HepG2 (cell line): ENCODE measurements at regions not wholly inside any gene's neighbourhood (a gene's known extent, or its start where the extent isn't known, plus 50 kb on each side); places are given as distances from the start of the nearest gene placed in this dataset.

Experiments used
- FOXO1 ChIP-seq: sonication (generic); formaldehyde crosslinking; IDR thresholded peaks from 2 replicates; pipeline ENCODE4 v1.4.0; 2020; ENCODE audit warnings: missing genetic modification reagents
- HNF4G ChIP-seq, 2 experiments: sonication (generic) in 1 of 2; formaldehyde crosslinking in 1 of 2; IDR thresholded peaks; 2 replicates each; pipeline versions ENCODE4 v1.4.0 to v1.6.1; 2011 to 2020; ENCODE audit warnings: borderline replicate concordance in 2 of 2, low read depth in 2 of 2, mild to moderate bottlenecking in 2 of 2, low read length in 1 of 2, missing genetic modification reagents in 1 of 2, moderate library complexity in 1 of 2
- MIXL1 ChIP-seq: IDR thresholded peaks from 2 replicates; pipeline ENCODE4 v1.6.1; 2016
- PHF8 ChIP-seq: sonication (generic); formaldehyde crosslinking; IDR thresholded peaks from 2 replicates; pipeline ENCODE4 v1.5.0; 2020; ENCODE audit warnings: missing genetic modification reagents
- POGZ ChIP-seq: sonication (generic); formaldehyde crosslinking; IDR thresholded peaks from 2 replicates; pipeline ENCODE4 v1.4.0; 2020; ENCODE audit warnings: mild to moderate bottlenecking, missing genetic modification reagents
- SALL2 ChIP-seq: sonication (generic); formaldehyde crosslinking; IDR thresholded peaks from 2 replicates; pipeline ENCODE4 v1.8.1; 2023; ENCODE audit warnings: mild to moderate bottlenecking, missing genetic modification reagents, inconsistent platforms
- SOX6 ChIP-seq, 2 experiments: fragments of 450-650 bp in 1 of 2; sonication (generic) in 1 of 2; formaldehyde crosslinking in 1 of 2; IDR thresholded peaks; 2 replicates each; pipeline versions ENCODE4 v1.4.0 to v1.6.1; 2017 to 2020; ENCODE audit warnings: antibody characterized with exemption in 1 of 2, mild to moderate bottlenecking in 1 of 2, missing genetic modification reagents in 1 of 2
- TARDBP ChIP-seq: sonication (generic); formaldehyde crosslinking; IDR thresholded peaks from 2 replicates; pipeline ENCODE4 v1.8.0; 2022; ENCODE audit warnings: mild to moderate bottlenecking, missing genetic modification reagents
- ZFP82 ChIP-seq: sonication (generic); formaldehyde crosslinking; IDR thresholded peaks from 2 replicates; pipeline ENCODE4 v1.5.1; 2020; ENCODE audit warnings: mild to moderate bottlenecking, missing genetic modification reagents, borderline replicate concordance
- ZMYM4 ChIP-seq: sonication (generic); formaldehyde crosslinking; IDR thresholded peaks from 2 replicates; pipeline ENCODE4 v1.8.1; 2023; ENCODE audit warnings: mild to moderate bottlenecking, missing genetic modification reagents
- ZNF12 ChIP-seq: sonication (generic); formaldehyde crosslinking; IDR thresholded peaks from 2 replicates; pipeline ENCODE4 v1.5.0; 2020; ENCODE audit warnings: missing genetic modification reagents
- ZNF121 ChIP-seq: sonication (generic); formaldehyde crosslinking; IDR thresholded peaks from 2 replicates; pipeline ENCODE4 v1.5.0; 2020; ENCODE audit warnings: mild to moderate bottlenecking, missing genetic modification reagents
- ZNF282 ChIP-seq: fragments of 450-650 bp; IDR thresholded peaks from 2 replicates; pipeline ENCODE4 v1.6.1; 2018; ENCODE audit not compliant: partially characterized antibody
- ZNF292 ChIP-seq: sonication (generic); formaldehyde crosslinking; IDR thresholded peaks from 2 replicates; pipeline ENCODE4 v1.8.1; 2022; ENCODE audit warnings: mild to moderate bottlenecking, low read depth, missing genetic modification reagents, borderline replicate concordance
- ZNF614 ChIP-seq: IDR thresholded peaks from 2 replicates; pipeline ENCODE4 v1.6.1; 2018; ENCODE audit warnings: missing biosample characterization, missing genetic modification reagents, inconsistent platforms, borderline replicate concordance
- ZNF644 ChIP-seq: IDR thresholded peaks from 2 replicates; pipeline ENCODE4 v1.6.1; 2016; ENCODE audit warnings: low read depth
- ZNF713 ChIP-seq: sonication (generic); formaldehyde crosslinking; IDR thresholded peaks from 2 replicates; pipeline ENCODE4 v1.4.0; 2020; ENCODE audit warnings: mild to moderate bottlenecking, missing genetic modification reagents
- TF ChIP-seq, protein P1 (sequence below): sonication (generic); formaldehyde crosslinking; conservative IDR thresholded peaks from 2 replicates; pipeline ENCODE4 v1.4.0; 2020; ENCODE audit warnings: mild to moderate bottlenecking, missing genetic modification reagents, moderate library complexity
- TF ChIP-seq, protein P2 (sequence below): sonication (generic); formaldehyde crosslinking; IDR thresholded peaks from 2 replicates; pipeline ENCODE4 v1.4.0; 2020; ENCODE audit warnings: mild to moderate bottlenecking, missing genetic modification reagents
- TF ChIP-seq, protein P3 (sequence below): sonication (generic); formaldehyde crosslinking; IDR thresholded peaks from 2 replicates; pipeline ENCODE4 v1.4.0; 2020; ENCODE audit warnings: missing genetic modification reagents

- TF ChIP-seq, protein P1, sequence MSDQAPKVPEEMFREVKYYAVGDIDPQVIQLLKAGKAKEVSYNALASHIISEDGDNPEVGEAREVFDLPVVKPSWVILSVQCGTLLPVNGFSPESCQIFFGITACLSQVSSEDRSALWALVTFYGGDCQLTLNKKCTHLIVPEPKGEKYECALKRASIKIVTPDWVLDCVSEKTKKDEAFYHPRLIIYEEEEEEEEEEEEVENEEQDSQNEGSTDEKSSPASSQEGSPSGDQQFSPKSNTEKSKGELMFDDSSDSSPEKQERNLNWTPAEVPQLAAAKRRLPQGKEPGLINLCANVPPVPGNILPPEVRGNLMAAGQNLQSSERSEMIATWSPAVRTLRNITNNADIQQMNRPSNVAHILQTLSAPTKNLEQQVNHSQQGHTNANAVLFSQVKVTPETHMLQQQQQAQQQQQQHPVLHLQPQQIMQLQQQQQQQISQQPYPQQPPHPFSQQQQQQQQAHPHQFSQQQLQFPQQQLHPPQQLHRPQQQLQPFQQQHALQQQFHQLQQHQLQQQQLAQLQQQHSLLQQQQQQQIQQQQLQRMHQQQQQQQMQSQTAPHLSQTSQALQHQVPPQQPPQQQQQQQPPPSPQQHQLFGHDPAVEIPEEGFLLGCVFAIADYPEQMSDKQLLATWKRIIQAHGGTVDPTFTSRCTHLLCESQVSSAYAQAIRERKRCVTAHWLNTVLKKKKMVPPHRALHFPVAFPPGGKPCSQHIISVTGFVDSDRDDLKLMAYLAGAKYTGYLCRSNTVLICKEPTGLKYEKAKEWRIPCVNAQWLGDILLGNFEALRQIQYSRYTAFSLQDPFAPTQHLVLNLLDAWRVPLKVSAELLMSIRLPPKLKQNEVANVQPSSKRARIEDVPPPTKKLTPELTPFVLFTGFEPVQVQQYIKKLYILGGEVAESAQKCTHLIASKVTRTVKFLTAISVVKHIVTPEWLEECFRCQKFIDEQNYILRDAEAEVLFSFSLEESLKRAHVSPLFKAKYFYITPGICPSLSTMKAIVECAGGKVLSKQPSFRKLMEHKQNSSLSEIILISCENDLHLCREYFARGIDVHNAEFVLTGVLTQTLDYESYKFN (CRISPR knock-in tag) = peak; percentile 74
- TF ChIP-seq FOXO1 (CRISPR knock-in tag) (peak; percentile 57; the same call in 1 of the 2 replicates), ZNF292 (peak; percentile 48; the same call in 1 of the 2 replicates), SOX6 (IDR thresholded peaks at IDR 0.05) (no peak), SOX6 (CRISPR knock-in tag; IDR thresholded peaks at IDR 0.05) (peak; percentile 52; the same call in 1 of the 2 replicates), ZMYM4 (peak; percentile 82), ZNF282 (no peak), SALL2 (CRISPR knock-in tag) (no peak), ZFP82 (CRISPR knock-in tag) (no peak), POGZ (CRISPR knock-in tag) (0 out of 2 replicates have a peak, but pooled peaks have one; percentile 68), ZNF12 (CRISPR knock-in tag) (no peak), HNF4G (IDR thresholded peaks at IDR 0.05; ENCODE audit: borderline replicate concordance, low read depth, low read length) (peak; percentile 48; the same call in 1 of the 2 replicates), HNF4G (CRISPR knock-in tag; IDR thresholded peaks at IDR 0.05; ENCODE audit: borderline replicate concordance, low read depth) (no peak), ZNF614 (CRISPR knock-in tag) (peak; percentile 93), ZNF713 (no peak), MIXL1 (0 out of 2 replicates have a peak, but pooled peaks have one; percentile 45), ZNF121 (CRISPR knock-in tag) (peak; percentile 93), ZNF644 (CRISPR knock-in tag) (peak; percentile 70; the same call in 1 of the 2 replicates), PHF8 (CRISPR knock-in tag) (no peak), TARDBP (CRISPR knock-in tag) (peak; percentile 29; the same call in 1 of the 2 replicates)
- TF ChIP-seq, protein P2, sequence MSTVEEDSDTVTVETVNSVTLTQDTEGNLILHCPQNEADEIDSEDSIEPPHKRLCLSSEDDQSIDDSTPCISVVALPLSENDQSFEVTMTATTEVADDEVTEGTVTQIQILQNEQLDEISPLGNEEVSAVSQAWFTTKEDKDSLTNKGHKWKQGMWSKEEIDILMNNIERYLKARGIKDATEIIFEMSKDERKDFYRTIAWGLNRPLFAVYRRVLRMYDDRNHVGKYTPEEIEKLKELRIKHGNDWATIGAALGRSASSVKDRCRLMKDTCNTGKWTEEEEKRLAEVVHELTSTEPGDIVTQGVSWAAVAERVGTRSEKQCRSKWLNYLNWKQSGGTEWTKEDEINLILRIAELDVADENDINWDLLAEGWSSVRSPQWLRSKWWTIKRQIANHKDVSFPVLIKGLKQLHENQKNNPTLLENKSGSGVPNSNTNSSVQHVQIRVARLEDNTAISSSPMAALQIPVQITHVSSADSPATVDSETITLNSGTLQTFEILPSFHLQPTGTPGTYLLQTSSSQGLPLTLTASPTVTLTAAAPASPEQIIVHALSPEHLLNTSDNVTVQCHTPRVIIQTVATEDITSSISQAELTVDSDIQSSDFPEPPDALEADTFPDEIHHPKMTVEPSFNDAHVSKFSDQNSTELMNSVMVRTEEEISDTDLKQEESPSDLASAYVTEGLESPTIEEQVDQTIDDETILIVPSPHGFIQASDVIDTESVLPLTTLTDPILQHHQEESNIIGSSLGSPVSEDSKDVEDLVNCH (CRISPR knock-in tag) = no peak
- TF ChIP-seq, protein P3, sequence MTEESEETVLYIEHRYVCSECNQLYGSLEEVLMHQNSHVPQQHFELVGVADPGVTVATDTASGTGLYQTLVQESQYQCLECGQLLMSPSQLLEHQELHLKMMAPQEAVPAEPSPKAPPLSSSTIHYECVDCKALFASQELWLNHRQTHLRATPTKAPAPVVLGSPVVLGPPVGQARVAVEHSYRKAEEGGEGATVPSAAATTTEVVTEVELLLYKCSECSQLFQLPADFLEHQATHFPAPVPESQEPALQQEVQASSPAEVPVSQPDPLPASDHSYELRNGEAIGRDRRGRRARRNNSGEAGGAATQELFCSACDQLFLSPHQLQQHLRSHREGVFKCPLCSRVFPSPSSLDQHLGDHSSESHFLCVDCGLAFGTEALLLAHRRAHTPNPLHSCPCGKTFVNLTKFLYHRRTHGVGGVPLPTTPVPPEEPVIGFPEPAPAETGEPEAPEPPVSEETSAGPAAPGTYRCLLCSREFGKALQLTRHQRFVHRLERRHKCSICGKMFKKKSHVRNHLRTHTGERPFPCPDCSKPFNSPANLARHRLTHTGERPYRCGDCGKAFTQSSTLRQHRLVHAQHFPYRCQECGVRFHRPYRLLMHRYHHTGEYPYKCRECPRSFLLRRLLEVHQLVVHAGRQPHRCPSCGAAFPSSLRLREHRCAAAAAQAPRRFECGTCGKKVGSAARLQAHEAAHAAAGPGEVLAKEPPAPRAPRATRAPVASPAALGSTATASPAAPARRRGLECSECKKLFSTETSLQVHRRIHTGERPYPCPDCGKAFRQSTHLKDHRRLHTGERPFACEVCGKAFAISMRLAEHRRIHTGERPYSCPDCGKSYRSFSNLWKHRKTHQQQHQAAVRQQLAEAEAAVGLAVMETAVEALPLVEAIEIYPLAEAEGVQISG (CRISPR knock-in tag) = 0 out of 2 replicates have a peak, but pooled peaks have one; percentile 16
These were observed 262.8 kb downstream of the SLC16A7 start (continued) for GRCh38 chr12:59858508-59859170.
